ENCODE measurements at regions not wholly inside any gene's neighbourhood (a gene's known extent, or its start where the extent isn't known, plus 50 kb on each side); places are given as distances from the start of the nearest gene placed in this dataset.

GRCh38 chr3:25153561-25153960 is 274.5 kb upstream of the RARB start:
- Histone ChIP-seq H3K4me2 (ENCODE audit: low read depth, low read length, poor library complexity, severe bottlenecking) (no peak overlapping the region), H3K9me3 (ENCODE audit: low read length) (no peaks in the 10 kb centered on the region), H3K27ac (ENCODE audit: low read length) (no peak overlapping the region), H3K9ac (ENCODE audit: low read length) (no peak overlapping the region), H3K4me3 (ENCODE audit: low read length) (no peak overlapping the region), H3K79me2 (ENCODE audit: low read length) (no peaks in the 10 kb centered on the region), H3K4me1 (ENCODE audit: low read length) (no peaks in the 10 kb centered on the region), H3K27me3 (ENCODE audit: low read length) (no peaks in the 10 kb centered on the region), H3K9me2 (replicated peaks; ENCODE audit: insufficient read depth, low read length) (no peaks in the 10 kb centered on the region), H2AFZ (ENCODE audit: low read length) (no peak overlapping the region), H3K36me3 (ENCODE audit: insufficient read depth, low read length) (no peaks in the 10 kb centered on the region), H4K20me1 (ENCODE audit: insufficient read depth, low read depth, low read length) (no peaks in the 10 kb centered on the region)
- DNase-seq: no peak

GRCh38 chr3:25155652-25156471 is 272.2 kb upstream of the RARB start:
- H3K9me3 ChIP-seq (ENCODE audit: low read length): no peaks in the 10 kb centered on the region
- H3K4me3 ChIP-seq (ENCODE audit: low read length): no peak overlapping the region
- H3K27me3 ChIP-seq (ENCODE audit: low read length): no peaks in the 10 kb centered on the region
- no peak overlapping the region for H2AFZ ChIP-seq (ENCODE audit: low read length)
- no peaks in the 10 kb centered on the region for H3K79me2 ChIP-seq (ENCODE audit: low read length)
- H3K9me2 ChIP-seq (replicated peaks; ENCODE audit: insufficient read depth, low read length): no peaks in the 10 kb centered on the region
- H3K36me3 ChIP-seq (ENCODE audit: insufficient read depth, low read length): no peaks in the 10 kb centered on the region
- H4K20me1 ChIP-seq (ENCODE audit: insufficient read depth, low read depth, low read length): no peaks in the 10 kb centered on the region
- no peak overlapping the region for H3K9ac ChIP-seq (ENCODE audit: low read length)
- no peak overlapping the region for H3K4me2 ChIP-seq (ENCODE audit: low read depth, low read length, poor library complexity, severe bottlenecking)
- no peak for DNase-seq
- H3K27ac ChIP-seq (ENCODE audit: low read length): no peak overlapping the region
- H3K4me1 ChIP-seq (ENCODE audit: low read length): no peaks in the 10 kb centered on the region

GRCh38 chr3:25156626-25157025 is 271.4 kb upstream of the RARB start:
- Histone ChIP-seq H3K4me3 (ENCODE audit: low read length) (no peak overlapping the region), H3K9me2 (replicated peaks; ENCODE audit: insufficient read depth, low read length) (no peaks in the 10 kb centered on the region), H3K36me3 (ENCODE audit: insufficient read depth, low read length) (no peaks in the 10 kb centered on the region), H3K79me2 (ENCODE audit: low read length) (no peaks in the 10 kb centered on the region), H2AFZ (ENCODE audit: low read length) (no peak overlapping the region), H3K9ac (ENCODE audit: low read length) (no peak overlapping the region), H3K27me3 (ENCODE audit: low read length) (no peaks in the 10 kb centered on the region), H3K27ac (ENCODE audit: low read length) (no peak overlapping the region), H3K4me2 (ENCODE audit: low read depth, low read length, poor library complexity, severe bottlenecking) (no peak overlapping the region), H4K20me1 (ENCODE audit: insufficient read depth, low read depth, low read length) (no peaks in the 10 kb centered on the region), H3K9me3 (ENCODE audit: low read length) (no peaks in the 10 kb centered on the region), H3K4me1 (ENCODE audit: low read length) (no peaks in the 10 kb centered on the region)
- DNase-seq: no peak

GRCh38 chr3:25165306-25165705 is 262.8 kb upstream of the RARB start:
- Histone ChIP-seq H3K36me3 (ENCODE audit: insufficient read depth, low read length) (no peaks in the 10 kb centered on the region), H3K9me3 (ENCODE audit: low read length) (no peaks in the 10 kb centered on the region), H2AFZ (ENCODE audit: low read length) (no peak overlapping the region), H3K9me2 (replicated peaks; ENCODE audit: insufficient read depth, low read length) (no peaks in the 10 kb centered on the region), H4K20me1 (ENCODE audit: insufficient read depth, low read depth, low read length) (no peaks in the 10 kb centered on the region), H3K79me2 (ENCODE audit: low read length) (no peaks in the 10 kb centered on the region), H3K27me3 (ENCODE audit: low read length) (no peaks in the 10 kb centered on the region), H3K27ac (ENCODE audit: low read length) (no peak overlapping the region), H3K4me2 (ENCODE audit: low read depth, low read length, poor library complexity, severe bottlenecking) (no peak overlapping the region), H3K4me3 (ENCODE audit: low read length) (no peak overlapping the region), H3K9ac (ENCODE audit: low read length) (no peak overlapping the region), H3K4me1 (ENCODE audit: low read length) (no peaks in the 10 kb centered on the region)
- no peak for DNase-seq

- Histone ChIP-seq H3K9me2 (replicated peaks; ENCODE audit: insufficient read depth, low read length) (no peaks in the 10 kb centered on the region), H3K27me3 (ENCODE audit: low read length) (no peaks in the 10 kb centered on the region), H3K4me3 (ENCODE audit: low read length) (no peak overlapping the region), H3K4me1 (ENCODE audit: low read length) (no peaks in the 10 kb centered on the region), H3K4me2 (ENCODE audit: low read depth, low read length, poor library complexity, severe bottlenecking) (no peak overlapping the region), H3K36me3 (ENCODE audit: insufficient read depth, low read length) (no peaks in the 10 kb centered on the region), H4K20me1 (ENCODE audit: insufficient read depth, low read depth, low read length) (no peaks in the 10 kb centered on the region), H3K79me2 (ENCODE audit: low read length) (no peaks in the 10 kb centered on the region), H3K9ac (ENCODE audit: low read length) (no peak overlapping the region), H3K9me3 (ENCODE audit: low read length) (no peaks in the 10 kb centered on the region), H3K27ac (ENCODE audit: low read length) (no peak overlapping the region), H2AFZ (ENCODE audit: low read length) (no peak overlapping the region)
- DNase-seq: no peak
Measured at GRCh38 chr3:25166016-25166415, 262.0 kb upstream of the RARB start.

- Histone ChIP-seq H3K9me2 (replicated peaks; ENCODE audit: insufficient read depth, low read length) (no peaks in the 10 kb centered on the region), H3K4me3 (ENCODE audit: low read length) (no peak overlapping the region), H3K27me3 (ENCODE audit: low read length) (no peaks in the 10 kb centered on the region), H3K27ac (ENCODE audit: low read length) (no peak overlapping the region), H3K36me3 (ENCODE audit: insufficient read depth, low read length) (no peaks in the 10 kb centered on the region), H3K9ac (ENCODE audit: low read length) (no peak overlapping the region), H4K20me1 (ENCODE audit: insufficient read depth, low read depth, low read length) (no peaks in the 10 kb centered on the region), H3K4me2 (ENCODE audit: low read depth, low read length, poor library complexity, severe bottlenecking) (no peak overlapping the region), H3K79me2 (ENCODE audit: low read length) (no peaks in the 10 kb centered on the region), H3K4me1 (ENCODE audit: low read length) (no peaks in the 10 kb centered on the region), H2AFZ (ENCODE audit: low read length) (no peak overlapping the region), H3K9me3 (ENCODE audit: low read length) (no peaks in the 10 kb centered on the region)
- no peak for DNase-seq
Measured at GRCh38 chr3:25169151-25169550, 258.9 kb upstream of the RARB start.

GRCh38 chr3:25170021-25170420 is 258.0 kb upstream of the RARB start:
- no peak overlapping the region for H3K27ac ChIP-seq (ENCODE audit: low read length)
- no peaks in the 10 kb centered on the region for H3K27me3 ChIP-seq (ENCODE audit: low read length)
- DNase-seq: no peak
- no peak overlapping the region for H3K9ac ChIP-seq (ENCODE audit: low read length)
- H4K20me1 ChIP-seq (ENCODE audit: insufficient read depth, low read depth, low read length): no peaks in the 10 kb centered on the region
- H3K36me3 ChIP-seq (ENCODE audit: insufficient read depth, low read length): no peaks in the 10 kb centered on the region
- H3K79me2 ChIP-seq (ENCODE audit: low read length): no peaks in the 10 kb centered on the region
- H3K4me2 ChIP-seq (ENCODE audit: low read depth, low read length, poor library complexity, severe bottlenecking): no peak overlapping the region
- no peaks in the 10 kb centered on the region for H3K9me2 ChIP-seq (replicated peaks; ENCODE audit: insufficient read depth, low read length)
- H3K4me1 ChIP-seq (ENCODE audit: low read length): no peaks in the 10 kb centered on the region
- no peak overlapping the region for H3K4me3 ChIP-seq (ENCODE audit: low read length)
- H3K9me3 ChIP-seq (ENCODE audit: low read length): no peaks in the 10 kb centered on the region
- no peak overlapping the region for H2AFZ ChIP-seq (ENCODE audit: low read length)

- Histone ChIP-seq H3K36me3 (ENCODE audit: insufficient read depth, low read length) (no peaks in the 10 kb centered on the region), H3K27ac (ENCODE audit: low read length) (no peak overlapping the region), H4K20me1 (ENCODE audit: insufficient read depth, low read depth, low read length) (no peaks in the 10 kb centered on the region), H3K9me2 (replicated peaks; ENCODE audit: insufficient read depth, low read length) (no peaks in the 10 kb centered on the region), H2AFZ (ENCODE audit: low read length) (no peak overlapping the region), H3K27me3 (ENCODE audit: low read length) (no peaks in the 10 kb centered on the region), H3K4me1 (ENCODE audit: low read length) (no peaks in the 10 kb centered on the region), H3K9ac (ENCODE audit: low read length) (no peak overlapping the region), H3K9me3 (ENCODE audit: low read length) (no peaks in the 10 kb centered on the region), H3K4me2 (ENCODE audit: low read depth, low read length, poor library complexity, severe bottlenecking) (no peak overlapping the region), H3K4me3 (ENCODE audit: low read length) (no peak overlapping the region), H3K79me2 (ENCODE audit: low read length) (no peaks in the 10 kb centered on the region)
- DNase-seq: no peak
Measured at GRCh38 chr3:25171118-25171807, 256.8 kb upstream of the RARB start.
